Spleen (tissue), 11 donors: ENCODE measurements at regions not wholly inside any gene's neighbourhood (a gene's known extent, or its start where the extent isn't known, plus 50 kb on each side); places are given as distances from the start of the nearest gene placed in this dataset.

Source experiments
- DNase-seq: peaks from one replicate; pipeline ENCODE4 v3.0.0-alpha.2; 2020
- H3K27ac ChIP-seq, 8 donors: fragments of 200-600 bp; sonication (generic) in 7 of 8; 1 replicate in 4 of 8; 2 replicates in 4 of 8; pipeline versions ENCODE4 v1.5.0 to v1.8.0; 2016 to 2021; ENCODE audit warnings: inconsistent platforms in 4 of 8, mild to moderate bottlenecking in 4 of 8, moderate library complexity in 1 of 8
- H3K27me3 ChIP-seq, 7 donors: fragments of 200-600 bp; sonication (generic) in 6 of 7; replicated peaks in 1 of 7; 1 replicate in 4 of 7; 2 replicates in 3 of 7; pipeline versions ENCODE4 v1.5.0 to v1.8.0; 2016 to 2021; ENCODE audit warnings: inconsistent platforms in 3 of 7, mild to moderate bottlenecking in 1 of 7
- H3K36me3 ChIP-seq, 6 donors: fragments of 200-600 bp; sonication (generic) in 5 of 6; 1 replicate in 4 of 6; 2 replicates in 2 of 6; pipeline versions ENCODE4 v1.5.0 to v1.8.0; 2016 to 2021; ENCODE audit warnings: inconsistent platforms in 2 of 6
- H3K4me1 ChIP-seq, 6 donors: fragments of 200-600 bp; sonication (generic) in 5 of 6; 1 replicate in 3 of 6; 2 replicates in 3 of 6; pipeline versions ENCODE4 v1.5.0 to v1.8.0; 2016 to 2021; ENCODE audit warnings: inconsistent platforms in 3 of 6
- H3K4me3 ChIP-seq, 8 donors: fragments of 200-600 bp; sonication (generic) in 7 of 8; 1 replicate in 4 of 8; 2 replicates in 4 of 8; pipeline versions ENCODE4 v1.5.0 to v1.8.0; 2016 to 2021; ENCODE audit warnings: inconsistent platforms in 4 of 8, mild to moderate bottlenecking in 4 of 8, moderate library complexity in 2 of 8
- H3K9me3 ChIP-seq, 8 donors: fragments of 200-600 bp; sonication (generic) in 7 of 8; 1 replicate in 4 of 8; 2 replicates in 4 of 8; pipeline versions ENCODE4 v1.5.0 to v1.8.0; 2016 to 2021; ENCODE audit warnings: inconsistent platforms in 4 of 8
- CTCF ChIP-seq, 11 experiments: fragments of 200-600 bp in 7 of 11; fragments of 450-650 bp in 4 of 11; sonication (generic) in 4 of 11; IDR thresholded peaks in 8 of 11; conservative IDR thresholded peaks in 3 of 11; 1 replicate in 7 of 11; 2 replicates in 4 of 11; pipeline versions ENCODE4 v1.4.0 to v1.8.0; 2016 to 2021; ENCODE audit warnings: antibody characterized with exemption in 11 of 11, inconsistent platforms in 4 of 11, mild to moderate bottlenecking in 1 of 11
- POLR2A ChIP-seq, 3 donors: fragments of 450-650 bp; IDR thresholded peaks; one replicate each; pipeline ENCODE4 v1.5.1; 2017; ENCODE audit warnings: antibody characterized with exemption in 3 of 3, mild to moderate bottlenecking in 1 of 3
- POLR2AphosphoS5 ChIP-seq, 3 donors: sonication (generic); formaldehyde crosslinking; IDR thresholded peaks; one replicate each; pipeline ENCODE4 v1.5.1; 2017; ENCODE audit warnings: antibody characterized with exemption in 3 of 3
- WGBS, 5 donors: extraction: QIAGEN DNeasy Blood & Tissue Kit in 3 of 5; methylation state at CpG; one replicate each; pipeline versions ENCODE4 v1.1.5 to v1.1.7; 2013 to 2018; 5-methylcytosine and 5-hydroxymethylcytosine counted together
- intact Hi-C: fragments of 100-400 bp; cut with DNase I; formaldehyde crosslinking; loops from one replicate; pipeline ENCODE4 v1.15.0; 2023; ENCODE audit warnings: low total_unique reads
- donor health status: healthy with polysubstance abuse.
- donor health status: DM: no; HTN: no; CAD: no; lungs with moderate emphysema.
- donor health status: DM: no; HTN: no; CAD: no.
- donor health status: Bipolar disorder and iron deficiency.
- donor health status: healthy.
- donor health status: DM: no; HTN: no; CAD: no.
- donor health status: DM: yes; HTN: yes; CAD: no.

GRCh38 chr10:131646551-131647525 is 254.0 kb upstream of the PPP2R2D start:
- Histone ChIP-seq H3K9me3 (no peaks in the 10 kb centered on the region), H3K4me3 (no peak overlapping the region), H3K4me1 (peaks cover 0 to 5% (median 2%) of the 10 kb centered on the region in 6 donors), H3K27me3 (peaks cover 0 to 44% (median 4%) of the 10 kb centered on the region in 7 donors), H3K27ac (no peak overlapping the region), H3K36me3 (no peaks in the 10 kb centered on the region)
- WGBS, 5 donors, result 78 to 83% (median 82%) methylated on average over 29 to 30 of the region's 30 CpGs
- TF ChIP-seq POLR2A (IDR thresholded peaks at IDR 0.05) (no peak), POLR2AphosphoS5 (IDR thresholded peaks at IDR 0.05) (no peak), CTCF (IDR thresholded peaks at IDR 0.05 in 8 of 11, conservative IDR thresholded peaks at IDR 0.05 in 3 of 11) (no peak)
- intact Hi-C loops, result no loop called here
- DNase-seq, result no peak

GRCh38 chr10:131647789-131648188 is 253.0 kb upstream of the PPP2R2D start:
- 72 to 87% (median 82%) methylated on average over 11 of the region's 11 CpGs for WGBS, 5 donors
- H3K4me1 ChIP-seq, result peaks cover 0 to 13% (median 10%) of the 10 kb centered on the region in 6 donors
- H3K27me3 ChIP-seq, result peaks cover 0 to 53% (median 7%) of the 10 kb centered on the region in 7 donors
- TF ChIP-seq CTCF (IDR thresholded peaks at IDR 0.05 in 8 of 11, conservative IDR thresholded peaks at IDR 0.05 in 3 of 11) (no peak), POLR2AphosphoS5 (IDR thresholded peaks at IDR 0.05) (no peak), POLR2A (IDR thresholded peaks at IDR 0.05) (no peak)
- no peaks in the 10 kb centered on the region for H3K36me3 ChIP-seq
- H3K27ac ChIP-seq, result no peak overlapping the region
- intact Hi-C loops, result no loop called here
- no peak for DNase-seq
- H3K9me3 ChIP-seq, result no peaks in the 10 kb centered on the region
- no peak overlapping the region for H3K4me3 ChIP-seq

- intact Hi-C loops, result no loop called here
- Histone ChIP-seq H3K27ac (no peak overlapping the region), H3K27me3 (peaks cover 0 to 60% (median 7%) of the 10 kb centered on the region in 7 donors), H3K36me3 (no peaks in the 10 kb centered on the region), H3K4me3 (no peak overlapping the region), H3K4me1 (peaks cover 0 to 16% (median 10%) of the 10 kb centered on the region in 6 donors), H3K9me3 (no peaks in the 10 kb centered on the region)
- DNase-seq, result no peak
- WGBS, 5 donors, result 51 to 70% (median 65%) methylated on average over 8 of the region's 8 CpGs
- TF ChIP-seq POLR2AphosphoS5 (IDR thresholded peaks at IDR 0.05) (no peak), CTCF (IDR thresholded peaks at IDR 0.05 in 8 of 11, conservative IDR thresholded peaks at IDR 0.05 in 3 of 11) (no peak), POLR2A (IDR thresholded peaks at IDR 0.05) (no peak)
Observed at GRCh38 chr10:131648386-131649020, 252.3 kb upstream of the PPP2R2D start.

- H3K4me3 ChIP-seq, result no peak overlapping the region
- TF ChIP-seq POLR2A (IDR thresholded peaks at IDR 0.05), result no peak
- TF ChIP-seq POLR2AphosphoS5 (IDR thresholded peaks at IDR 0.05), result no peak
- TF ChIP-seq CTCF (IDR thresholded peaks at IDR 0.05 in 8 of 11, conservative IDR thresholded peaks at IDR 0.05 in 3 of 11), result no peak
- intact Hi-C loops, result no loop called here
- H3K27me3 ChIP-seq, result peaks cover 0 to 69% (median 7%) of the 10 kb centered on the region in 7 donors
- no peaks in the 10 kb centered on the region for H3K36me3 ChIP-seq
- whole genome bisulfite sequencing, 5 donors, result 68 to 80% (median 75%) methylated on average over 6 of the region's 6 CpGs
- no peak overlapping the region for H3K27ac ChIP-seq
- H3K4me1 ChIP-seq, result peaks cover 0 to 21% (median 13%) of the 10 kb centered on the region in 6 donors
- DNase-seq, result no peak
- H3K9me3 ChIP-seq, result no peaks in the 10 kb centered on the region
Observed at GRCh38 chr10:131649617-131650016, 251.2 kb upstream of the PPP2R2D start.
